ENCODE measurements at regions not wholly inside any gene's neighbourhood (a gene's known extent, or its start where the extent isn't known, plus 50 kb on each side); places are given as distances from the start of the nearest gene placed in this dataset.

GRCh38 chr10:65570143-65571010, 1355.5 kb upstream of the LRRTM3 start (continued):
- TF ChIP-seq ZNF451 (CRISPR knock-in tag; IDR thresholded peaks at IDR 0.05) = no peak
- no peak for TF ChIP-seq BRCA1 (CRISPR knock-in tag; IDR thresholded peaks at IDR 0.05)
- TF ChIP-seq TSC22D2 (CRISPR knock-in tag; IDR thresholded peaks at IDR 0.05; ENCODE audit: borderline replicate concordance) = no peak
- TF ChIP-seq ZBED4 (CRISPR knock-in tag; IDR thresholded peaks at IDR 0.05; ENCODE audit: borderline replicate concordance) = no peak
- TF ChIP-seq NR3C1 (CRISPR knock-in tag; IDR thresholded peaks at IDR 0.05) = no peak
- TF ChIP-seq KDM6A (CRISPR knock-in tag; IDR thresholded peaks at IDR 0.05; ENCODE audit: low read depth) = no peak
- no peak for TF ChIP-seq DR1 (CRISPR knock-in tag; IDR thresholded peaks at IDR 0.05)
- no peak for TF ChIP-seq ISL2 (CRISPR knock-in tag; IDR thresholded peaks at IDR 0.05)
- TF ChIP-seq FLYWCH1 (CRISPR knock-in tag; IDR thresholded peaks at IDR 0.05) = no peak
- no peak for TF ChIP-seq ZNF136 (CRISPR knock-in tag; IDR thresholded peaks at IDR 0.05; ENCODE audit: low read depth)
- TF ChIP-seq ZNF350 (CRISPR knock-in tag; IDR thresholded peaks at IDR 0.05; ENCODE audit: borderline replicate concordance, low read depth) = no peak
- no peak for TF ChIP-seq ZNF496 (CRISPR knock-in tag; IDR thresholded peaks at IDR 0.05; ENCODE audit: insufficient replicate concordance)
- TF ChIP-seq PLRG1 (conservative IDR thresholded peaks at IDR 0.05) = no peak
- TF ChIP-seq KDM2A (CRISPR knock-in tag; IDR thresholded peaks at IDR 0.05; ENCODE audit: borderline replicate concordance, low read depth) = peak; percentile 29; the same call in 1 of the 2 replicates
- no peak for TF ChIP-seq TIGD3 (CRISPR knock-in tag; IDR thresholded peaks at IDR 0.05; ENCODE audit: borderline replicate concordance)
- no peak for TF ChIP-seq ZBTB43 (CRISPR knock-in tag; conservative IDR thresholded peaks at IDR 0.05)
- no peak for TF ChIP-seq PAF1 (CRISPR knock-in tag; IDR thresholded peaks at IDR 0.05)
- no peak for TF ChIP-seq THYN1 (CRISPR knock-in tag; IDR thresholded peaks at IDR 0.05; ENCODE audit: borderline replicate concordance, low read depth)
- no peak for TF ChIP-seq E2F2 (CRISPR knock-in tag; IDR thresholded peaks at IDR 0.05; ENCODE audit: borderline replicate concordance)
- 0 out of 2 replicates have a peak, but pooled peaks have one; percentile 25 for TF ChIP-seq TFE3 (CRISPR knock-in tag; IDR thresholded peaks at IDR 0.05)
- no peak for TF ChIP-seq PAX8 (CRISPR knock-in tag; IDR thresholded peaks at IDR 0.05; ENCODE audit: borderline replicate concordance)

Data from HepG2 (cell line).